Ishikawa (cell line): ENCODE measurements at regions not wholly inside any gene's neighbourhood (a gene's known extent, or its start where the extent isn't known, plus 50 kb on each side); places are given as distances from the start of the nearest gene placed in this dataset.

ENCODE experiments used
- CREB1 ChIP-seq: IDR thresholded peaks from 2 replicates; pipeline ENCODE4 v1.6.1; 2012; ENCODE audit warnings: low read depth
- EP300 ChIP-seq: IDR thresholded peaks from 2 replicates; pipeline ENCODE4 v1.6.1; 2012; ENCODE audit warnings: borderline replicate concordance
- FOXM1 ChIP-seq: IDR thresholded peaks from 2 replicates; pipeline ENCODE4 v1.6.1; 2012; ENCODE audit warnings: low read depth, borderline replicate concordance
- MAX ChIP-seq: IDR thresholded peaks from 2 replicates; pipeline ENCODE4 v1.6.1; 2012
- RAD21 ChIP-seq: IDR thresholded peaks from 2 replicates; pipeline ENCODE4 v1.6.1; 2012; ENCODE audit warnings: low read depth
- YY1 ChIP-seq: IDR thresholded peaks from 2 replicates; pipeline ENCODE4 v1.6.1; 2012; ENCODE audit warnings: low read depth
- TF ChIP-seq, protein P1 (sequence below): IDR thresholded peaks from 2 replicates; pipeline ENCODE4 v1.6.1; 2012

GRCh38 chr6:139625081-139625939, 250.9 kb upstream of the CITED2 start:
- TF ChIP-seq, protein P1, sequence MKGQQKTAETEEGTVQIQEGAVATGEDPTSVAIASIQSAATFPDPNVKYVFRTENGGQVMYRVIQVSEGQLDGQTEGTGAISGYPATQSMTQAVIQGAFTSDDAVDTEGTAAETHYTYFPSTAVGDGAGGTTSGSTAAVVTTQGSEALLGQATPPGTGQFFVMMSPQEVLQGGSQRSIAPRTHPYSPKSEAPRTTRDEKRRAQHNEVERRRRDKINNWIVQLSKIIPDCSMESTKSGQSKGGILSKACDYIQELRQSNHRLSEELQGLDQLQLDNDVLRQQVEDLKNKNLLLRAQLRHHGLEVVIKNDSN = no peak
- TF ChIP-seq FOXM1 = no peak
- no peak for TF ChIP-seq YY1
- TF ChIP-seq MAX = no peak
- TF ChIP-seq CREB1 = no peak
- TF ChIP-seq EP300 = no peak
- TF ChIP-seq RAD21 = no peak
